ENCODE measurements at regions not wholly inside any gene's neighbourhood (a gene's known extent, or its start where the extent isn't known, plus 50 kb on each side); places are given as distances from the start of the nearest gene placed in this dataset.

GRCh38 chr10:64502936-64503335 lies 981.7 kb downstream of the REEP3 start:
- TF ChIP-seq, protein P1, sequence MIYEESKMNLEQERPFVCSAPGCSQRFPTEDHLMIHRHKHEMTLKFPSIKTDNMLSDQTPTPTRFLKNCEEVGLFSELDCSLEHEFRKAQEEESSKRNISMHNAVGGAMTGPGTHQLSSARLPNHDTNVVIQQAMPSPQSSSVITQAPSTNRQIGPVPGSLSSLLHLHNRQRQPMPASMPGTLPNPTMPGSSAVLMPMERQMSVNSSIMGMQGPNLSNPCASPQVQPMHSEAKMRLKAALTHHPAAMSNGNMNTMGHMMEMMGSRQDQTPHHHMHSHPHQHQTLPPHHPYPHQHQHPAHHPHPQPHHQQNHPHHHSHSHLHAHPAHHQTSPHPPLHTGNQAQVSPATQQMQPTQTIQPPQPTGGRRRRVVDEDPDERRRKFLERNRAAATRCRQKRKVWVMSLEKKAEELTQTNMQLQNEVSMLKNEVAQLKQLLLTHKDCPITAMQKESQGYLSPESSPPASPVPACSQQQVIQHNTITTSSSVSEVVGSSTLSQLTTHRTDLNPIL (CRISPR knock-in tag; IDR thresholded peaks at IDR 0.05; ENCODE audit: low read depth), result no peak
- TF ChIP-seq ESRRG (CRISPR knock-in tag; IDR thresholded peaks at IDR 0.05), result no peak
- TF ChIP-seq TSHZ2 (CRISPR knock-in tag; IDR thresholded peaks at IDR 0.05), result no peak
- TF ChIP-seq POU6F1 (CRISPR knock-in tag; IDR thresholded peaks at IDR 0.05; ENCODE audit: borderline replicate concordance, low read depth), result no peak
- TF ChIP-seq PATZ1 (CRISPR knock-in tag; IDR thresholded peaks at IDR 0.05; ENCODE audit: borderline replicate concordance), result no peak
- no peak for TF ChIP-seq ZC3H10 (CRISPR knock-in tag; IDR thresholded peaks at IDR 0.05)
- TF ChIP-seq ZFP30 (CRISPR knock-in tag; IDR thresholded peaks at IDR 0.05), result no peak
- no peak for TF ChIP-seq ZFP3 (CRISPR knock-in tag; IDR thresholded peaks at IDR 0.05)
- no peak for TF ChIP-seq CSDC2 (CRISPR knock-in tag; IDR thresholded peaks at IDR 0.05)
- no peak for TF ChIP-seq ARNTL (CRISPR knock-in tag; IDR thresholded peaks at IDR 0.05; ENCODE audit: borderline replicate concordance, low read depth)
- no peak for TF ChIP-seq TCF4 (CRISPR knock-in tag; IDR thresholded peaks at IDR 0.05; ENCODE audit: borderline replicate concordance)
- no peak for TF ChIP-seq RARB (CRISPR knock-in tag; IDR thresholded peaks at IDR 0.05)
- no peak for TF ChIP-seq PPARA (CRISPR knock-in tag; IDR thresholded peaks at IDR 0.05; ENCODE audit: borderline replicate concordance)
